ENCODE measurements at regions not wholly inside any gene's neighbourhood (a gene's known extent, or its start where the extent isn't known, plus 50 kb on each side); places are given as distances from the start of the nearest gene placed in this dataset.

- no peaks in the 10 kb centered on the region for H3K4me1 ChIP-seq
- no peaks in the 10 kb centered on the region for H3K9me3 ChIP-seq
- intact Hi-C loops (cut with DNase I) = no loop called here
- no peak overlapping the region for H3K27ac ChIP-seq
- H3K36me3 ChIP-seq = no peaks in the 10 kb centered on the region
- DNase-seq (ENCODE audit: extremely low spot score in 2 of 2) = no peak
- no peaks in the 10 kb centered on the region for H3K27me3 ChIP-seq
- no peak overlapping the region for H3K4me3 ChIP-seq
- no peak for TF ChIP-seq CTCF (IDR thresholded peaks at IDR 0.05)
Observed at GRCh38 chr4:100721490-100721889, 203.7 kb upstream of the EMCN start.

GRCh38 chr4:100721077-100721476, 203.3 kb upstream of the EMCN start:
- DNase-seq (ENCODE audit: extremely low spot score in 2 of 2) = no peak
- no peaks in the 10 kb centered on the region for H3K36me3 ChIP-seq
- H3K4me1 ChIP-seq = no peaks in the 10 kb centered on the region
- no peaks in the 10 kb centered on the region for H3K27me3 ChIP-seq
- TF ChIP-seq POLR2AphosphoS5 (IDR thresholded peaks at IDR 0.05; ENCODE audit: insufficient read depth in 1 of 2, low read depth in 1 of 2) (no peak), POLR2A (IDR thresholded peaks at IDR 0.05) (no peak), CTCF (IDR thresholded peaks at IDR 0.05) (no peak)
- no peaks in the 10 kb centered on the region for H3K9me3 ChIP-seq
- no peak overlapping the region for H3K4me3 ChIP-seq
- no peak overlapping the region for H3K27ac ChIP-seq
- intact Hi-C loops (cut with DNase I) = no loop called here

- DNase-seq (ENCODE audit: extremely low spot score in 2 of 2) = no peak
- H3K9me3 ChIP-seq = no peaks in the 10 kb centered on the region
- no peak overlapping the region for H3K4me3 ChIP-seq
- TF ChIP-seq CTCF (IDR thresholded peaks at IDR 0.05) = no peak
- no peak for TF ChIP-seq POLR2A (IDR thresholded peaks at IDR 0.05)
- no peak for TF ChIP-seq POLR2AphosphoS5 (IDR thresholded peaks at IDR 0.05; ENCODE audit: insufficient read depth in 1 of 2, low read depth in 1 of 2)
- no peaks in the 10 kb centered on the region for H3K27me3 ChIP-seq
- H3K36me3 ChIP-seq = no peaks in the 10 kb centered on the region
- H3K27ac ChIP-seq = no peak overlapping the region
- intact Hi-C loops (cut with DNase I) = no loop called here
- H3K4me1 ChIP-seq = no peaks in the 10 kb centered on the region
Observed at GRCh38 chr4:100716416-100716815, 198.6 kb upstream of the EMCN start.

- intact Hi-C loops (cut with DNase I) = no loop called here
- H3K27me3 ChIP-seq = no peaks in the 10 kb centered on the region
- no peak for DNase-seq (ENCODE audit: extremely low spot score in 2 of 2)
- no peaks in the 10 kb centered on the region for H3K36me3 ChIP-seq
- TF ChIP-seq CTCF (IDR thresholded peaks at IDR 0.05) = no peak
- no peak for TF ChIP-seq POLR2AphosphoS5 (IDR thresholded peaks at IDR 0.05; ENCODE audit: insufficient read depth in 1 of 2, low read depth in 1 of 2)
- TF ChIP-seq POLR2A (IDR thresholded peaks at IDR 0.05) = no peak
- H3K4me1 ChIP-seq = no peaks in the 10 kb centered on the region
- no peak overlapping the region for H3K4me3 ChIP-seq
- no peak overlapping the region for H3K27ac ChIP-seq
- H3K9me3 ChIP-seq = no peaks in the 10 kb centered on the region
Observed at GRCh38 chr4:100708776-100709175, 191.0 kb upstream of the EMCN start.

- H3K4me3 ChIP-seq = no peak overlapping the region
- intact Hi-C loops (cut with DNase I) = no loop called here
- H3K27me3 ChIP-seq = no peaks in the 10 kb centered on the region
- H3K9me3 ChIP-seq = no peaks in the 10 kb centered on the region
- H3K4me1 ChIP-seq = no peaks in the 10 kb centered on the region
- TF ChIP-seq POLR2A (IDR thresholded peaks at IDR 0.05) = no peak
- no peak overlapping the region for H3K27ac ChIP-seq
- DNase-seq (ENCODE audit: extremely low spot score in 2 of 2) = no peak
- H3K36me3 ChIP-seq = no peaks in the 10 kb centered on the region
Observed at GRCh38 chr4:100707786-100708185, 190.0 kb upstream of the EMCN start.

- TF ChIP-seq CTCF (IDR thresholded peaks at IDR 0.05) (no peak), POLR2A (IDR thresholded peaks at IDR 0.05) (no peak), POLR2AphosphoS5 (IDR thresholded peaks at IDR 0.05; ENCODE audit: insufficient read depth in 1 of 2, low read depth in 1 of 2) (no peak)
- Histone ChIP-seq H3K36me3 (no peaks in the 10 kb centered on the region), H3K27me3 (no peaks in the 10 kb centered on the region), H3K27ac (no peak overlapping the region), H3K9me3 (no peaks in the 10 kb centered on the region), H3K4me3 (no peak overlapping the region), H3K4me1 (no peaks in the 10 kb centered on the region)
- intact Hi-C loops (cut with DNase I) = no loop called here
- DNase-seq (ENCODE audit: extremely low spot score in 2 of 2) = no peak
Observed at GRCh38 chr4:100696531-100696930, 178.7 kb upstream of the EMCN start.

Data from vagina (tissue), 2 donors.